Nephron progenitor cell (in vitro differentiated cells): ENCODE measurements at regions not wholly inside any gene's neighbourhood (a gene's known extent, or its start where the extent isn't known, plus 50 kb on each side); places are given as distances from the start of the nearest gene placed in this dataset.

Experiments
- DNase-seq: peaks from one replicate; pipeline ENCODE4 v3.0.0; 2021
- H3K27ac Mint-ChIP-seq: 2 replicates; pipeline ENCODE4 v1.8.0; 2021; ENCODE audit warnings: mild to moderate bottlenecking, moderate library complexity, mixed read lengths
- H3K27me3 Mint-ChIP-seq: 2 replicates; pipeline ENCODE4 v1.8.0; 2021; ENCODE audit warnings: mild to moderate bottlenecking, low read depth, mixed read lengths; ENCODE audit not compliant: poor library complexity
- H3K36me3 Mint-ChIP-seq: 2 replicates; pipeline ENCODE4 v1.8.0; 2021; ENCODE audit warnings: low read depth, mixed read lengths
- H3K4me1 Mint-ChIP-seq: 2 replicates; pipeline ENCODE4 v1.8.0; 2021; ENCODE audit warnings: mixed read lengths
- H3K4me3 Mint-ChIP-seq: 2 replicates; pipeline ENCODE4 v1.8.0; 2021; ENCODE audit warnings: mild to moderate bottlenecking, moderate library complexity, mixed read lengths
- H3K9me3 Mint-ChIP-seq: 2 replicates; pipeline ENCODE4 v1.8.0; 2021; ENCODE audit warnings: mild to moderate bottlenecking, moderate library complexity, mixed read lengths
- TF ChIP-seq, protein P1 (sequence below): fragments of 200-600 bp; sonication (generic); IDR thresholded peaks from 2 replicates; pipeline ENCODE4 v1.5.0; 2021; ENCODE audit warnings: antibody characterized with exemption

- no peak overlapping the region for H3K27ac Mint-ChIP-seq
- H3K27me3 Mint-ChIP-seq: peaks cover 4% of the 10 kb centered on the region
- TF ChIP-seq, protein P1, sequence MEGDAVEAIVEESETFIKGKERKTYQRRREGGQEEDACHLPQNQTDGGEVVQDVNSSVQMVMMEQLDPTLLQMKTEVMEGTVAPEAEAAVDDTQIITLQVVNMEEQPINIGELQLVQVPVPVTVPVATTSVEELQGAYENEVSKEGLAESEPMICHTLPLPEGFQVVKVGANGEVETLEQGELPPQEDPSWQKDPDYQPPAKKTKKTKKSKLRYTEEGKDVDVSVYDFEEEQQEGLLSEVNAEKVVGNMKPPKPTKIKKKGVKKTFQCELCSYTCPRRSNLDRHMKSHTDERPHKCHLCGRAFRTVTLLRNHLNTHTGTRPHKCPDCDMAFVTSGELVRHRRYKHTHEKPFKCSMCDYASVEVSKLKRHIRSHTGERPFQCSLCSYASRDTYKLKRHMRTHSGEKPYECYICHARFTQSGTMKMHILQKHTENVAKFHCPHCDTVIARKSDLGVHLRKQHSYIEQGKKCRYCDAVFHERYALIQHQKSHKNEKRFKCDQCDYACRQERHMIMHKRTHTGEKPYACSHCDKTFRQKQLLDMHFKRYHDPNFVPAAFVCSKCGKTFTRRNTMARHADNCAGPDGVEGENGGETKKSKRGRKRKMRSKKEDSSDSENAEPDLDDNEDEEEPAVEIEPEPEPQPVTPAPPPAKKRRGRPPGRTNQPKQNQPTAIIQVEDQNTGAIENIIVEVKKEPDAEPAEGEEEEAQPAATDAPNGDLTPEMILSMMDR: no peak
- no peaks in the 10 kb centered on the region for H3K36me3 Mint-ChIP-seq
- DNase-seq: no peak
- H3K9me3 Mint-ChIP-seq: no peaks in the 10 kb centered on the region
- no peaks in the 10 kb centered on the region for H3K4me1 Mint-ChIP-seq
- no peak overlapping the region for H3K4me3 Mint-ChIP-seq
These were observed 69.9 kb upstream of the STMND1 start for GRCh38 chr6:17031961-17032360.

DNA sequence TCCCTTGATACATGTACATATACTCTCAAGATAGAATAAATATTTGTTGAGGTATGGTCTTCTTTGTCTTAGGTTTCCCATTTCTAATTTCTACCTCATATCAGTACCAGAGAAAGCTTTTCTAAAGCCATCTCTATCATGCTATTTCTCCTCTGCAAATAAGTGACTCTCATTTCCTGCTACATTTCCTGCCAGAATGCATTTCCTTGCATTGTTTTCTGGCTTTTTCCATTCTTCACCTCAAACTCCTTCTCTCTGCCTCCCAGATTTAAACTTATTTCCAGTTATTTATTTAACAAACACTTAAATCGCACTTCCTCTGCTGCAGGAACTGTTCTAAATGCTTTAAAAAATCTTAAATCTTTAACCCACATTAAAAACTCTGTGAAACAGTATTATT lies 74.4 kb upstream of the STMND1 start:
- H3K27ac Mint-ChIP-seq: no peak overlapping the region
- no peaks in the 10 kb centered on the region for H3K4me1 Mint-ChIP-seq
- H3K4me3 Mint-ChIP-seq: no peak overlapping the region

DNA sequence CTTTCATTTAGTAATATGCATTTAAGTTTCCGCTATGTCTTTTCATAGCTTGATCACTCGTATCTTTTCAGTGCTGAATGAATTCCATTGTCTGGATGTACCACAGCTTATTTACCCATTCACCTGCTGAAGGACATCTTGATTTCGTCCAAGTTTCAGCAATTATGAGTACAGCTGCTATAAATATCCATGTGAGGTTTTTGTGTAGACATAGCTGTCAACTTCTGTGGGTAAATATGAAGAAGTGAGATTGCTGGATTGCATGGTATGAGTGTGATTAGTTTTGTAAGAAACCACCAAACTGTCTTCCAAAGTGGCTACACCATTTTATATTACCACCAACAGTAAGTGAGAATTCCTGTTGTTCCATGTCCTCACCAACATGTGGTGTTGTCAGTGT lies 79.2 kb upstream of the STMND1 start:
- no peaks in the 10 kb centered on the region for H3K36me3 Mint-ChIP-seq
- DNase-seq: no peak
- no peak overlapping the region for H3K27ac Mint-ChIP-seq
- H3K27me3 Mint-ChIP-seq: peaks cover 4% of the 10 kb centered on the region
- TF ChIP-seq, protein P1: no peak
- peaks cover 10% of the 10 kb centered on the region for H3K9me3 Mint-ChIP-seq
- no peak overlapping the region for H3K4me3 Mint-ChIP-seq
- no peaks in the 10 kb centered on the region for H3K4me1 Mint-ChIP-seq

More for the DNA sequence above, 74.4 kb upstream of the STMND1 start:
- TF ChIP-seq, protein P1: no peak
- H3K27me3 Mint-ChIP-seq: peaks cover 4% of the 10 kb centered on the region
- H3K9me3 Mint-ChIP-seq: peaks cover 10% of the 10 kb centered on the region
- DNase-seq: no peak
- H3K36me3 Mint-ChIP-seq: no peaks in the 10 kb centered on the region

- DNase-seq: no peak
- peaks cover 9% of the 10 kb centered on the region for H3K9me3 Mint-ChIP-seq
- H3K27ac Mint-ChIP-seq: no peak overlapping the region
- TF ChIP-seq, protein P1: no peak
- peaks cover 9% of the 10 kb centered on the region for H3K27me3 Mint-ChIP-seq
- H3K4me3 Mint-ChIP-seq: no peak overlapping the region
- H3K4me1 Mint-ChIP-seq: no peaks in the 10 kb centered on the region
- no peaks in the 10 kb centered on the region for H3K36me3 Mint-ChIP-seq
These were observed 80.3 kb upstream of the STMND1 start for GRCh38 chr6:17021539-17021889.

DNA sequence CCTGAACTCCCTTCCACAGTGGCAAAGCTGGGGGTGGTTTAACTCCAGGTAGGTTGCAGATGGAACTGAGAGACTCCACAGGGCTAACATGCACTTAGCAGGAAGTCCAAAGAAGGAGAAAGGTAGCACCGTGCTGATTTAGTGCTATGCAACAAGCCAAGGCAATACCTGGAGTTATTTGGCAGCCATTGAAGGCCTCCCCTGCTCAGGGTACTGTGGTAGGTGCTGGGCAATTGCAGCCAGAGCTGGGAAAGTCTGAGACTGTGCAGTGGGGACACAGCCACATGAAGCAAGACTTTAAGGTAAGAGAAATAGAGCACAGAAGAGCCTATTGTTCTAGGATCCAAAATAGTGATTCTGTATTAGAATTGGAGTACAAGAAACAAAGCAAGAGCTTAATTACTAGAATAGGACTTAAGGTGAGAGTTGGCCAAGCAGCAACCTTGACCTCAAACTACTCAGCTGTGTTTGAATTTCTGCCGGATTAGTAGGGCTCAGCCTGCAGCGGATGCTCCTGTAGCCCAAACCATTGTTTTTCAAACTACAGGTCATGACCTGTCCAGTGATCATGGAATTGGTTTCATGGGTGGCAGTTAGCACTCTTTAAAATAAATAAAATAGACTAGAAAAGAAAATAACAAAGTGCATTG lies 80.8 kb upstream of the STMND1 start:
- TF ChIP-seq, protein P1: no peak
- Mint-ChIP-seq H3K27ac (no peak overlapping the region), H3K36me3 (no peaks in the 10 kb centered on the region), H3K27me3 (peaks cover 8% of the 10 kb centered on the region), H3K9me3 (peaks cover 6% of the 10 kb centered on the region), H3K4me3 (no peak overlapping the region), H3K4me1 (no peaks in the 10 kb centered on the region)
- DNase-seq: no peak

DNA sequence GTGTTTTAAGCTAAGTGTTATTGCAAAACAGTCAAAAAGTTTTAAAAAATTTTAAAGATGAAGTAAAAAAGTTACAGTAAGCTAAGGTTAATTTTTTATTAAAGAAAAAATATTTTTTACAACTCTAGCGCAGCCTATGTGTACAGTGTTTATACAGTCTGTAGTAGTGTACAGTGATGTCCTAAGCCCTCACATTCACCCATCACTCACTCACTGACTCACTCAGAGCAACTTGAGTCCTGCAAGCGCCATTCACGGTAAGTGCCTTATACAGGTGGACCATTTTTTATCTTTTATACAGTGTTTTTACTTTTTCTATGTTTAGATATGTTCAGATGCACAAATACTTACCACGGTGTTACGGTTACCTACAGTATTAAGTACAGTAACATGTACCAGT lies 83.4 kb upstream of the STMND1 start:
- Mint-ChIP-seq H3K36me3 (no peaks in the 10 kb centered on the region), H3K4me3 (no peak overlapping the region), H3K4me1 (no peaks in the 10 kb centered on the region), H3K9me3 (no peaks in the 10 kb centered on the region), H3K27me3 (peaks cover 5% of the 10 kb centered on the region), H3K27ac (no peak overlapping the region)
- no peak for DNase-seq
- TF ChIP-seq, protein P1: no peak
